22Rv1 (cell line): ENCODE measurements at regions not wholly inside any gene's neighbourhood (a gene's known extent, or its start where the extent isn't known, plus 50 kb on each side); places are given as distances from the start of the nearest gene placed in this dataset.

Experiments
- H3K27ac ChIP-seq: fragments of 450-650 bp; 2 replicates; pipeline ENCODE4 v1.5.1; 2017
- CTCF ChIP-seq: fragments of 450-650 bp; IDR thresholded peaks from 2 replicates; pipeline ENCODE4 v1.5.1; 2017; ENCODE audit warnings: mild to moderate bottlenecking
- ZFX ChIP-seq: fragments of 450-650 bp; IDR thresholded peaks from 2 replicates; pipeline ENCODE4 v1.6.1; 2017; ENCODE audit warnings: antibody characterized with exemption, borderline replicate concordance

GRCh38 chr13:103694033-103694432, 627.8 kb upstream of the SLC10A2 start:
- H3K27ac ChIP-seq, result no peak overlapping the region
- no peak for TF ChIP-seq ZFX
- no peak for TF ChIP-seq CTCF

- TF ChIP-seq ZFX (no peak), CTCF (no peak)
- H3K27ac ChIP-seq, result no peak overlapping the region
Measured at GRCh38 chr13:103692442-103692841, 626.2 kb upstream of the SLC10A2 start.

- TF ChIP-seq ZFX, result no peak
- no peak for TF ChIP-seq CTCF
- H3K27ac ChIP-seq, result no peak overlapping the region
Measured at GRCh38 chr13:103676329-103676728, 610.1 kb upstream of the SLC10A2 start.

- H3K27ac ChIP-seq, result no peak overlapping the region
Measured at GRCh38 chr13:103671547-103671946, 605.3 kb upstream of the SLC10A2 start.

GRCh38 chr13:103663996-103664395, 597.8 kb upstream of the SLC10A2 start:
- no peak overlapping the region for H3K27ac ChIP-seq
- TF ChIP-seq CTCF (no peak), ZFX (no peak)

More at GRCh38 chr13:103671547-103671946, 605.3 kb upstream of the SLC10A2 start:
- TF ChIP-seq CTCF, result no peak
- no peak for TF ChIP-seq ZFX

- TF ChIP-seq CTCF (no peak), ZFX (no peak)
- no peak overlapping the region for H3K27ac ChIP-seq
Measured at GRCh38 chr13:103656311-103656710, 590.1 kb upstream of the SLC10A2 start.

GRCh38 chr13:103640606-103641005, 574.4 kb upstream of the SLC10A2 start:
- no peak overlapping the region for H3K27ac ChIP-seq
- no peak for TF ChIP-seq CTCF
- no peak for TF ChIP-seq ZFX
